KOPT-K1 (cell line): ENCODE measurements at regions not wholly inside any gene's neighbourhood (a gene's known extent, or its start where the extent isn't known, plus 50 kb on each side); places are given as distances from the start of the nearest gene placed in this dataset.

Experiments used
- H3K27ac ChIP-seq: fragments of 200-600 bp; sonication (generic); 2 replicates; pipeline ENCODE4 v1.5.1; 2016; ENCODE audit warnings: antibody characterized with exemption, mild to moderate bottlenecking, low read depth, low read length; ENCODE audit not compliant: poor library complexity, severe bottlenecking
- H3K36me3 ChIP-seq: fragments of 200-600 bp; sonication (generic); 2 replicates; pipeline ENCODE4 v1.5.1; 2017; ENCODE audit warnings: antibody characterized with exemption, mild to moderate bottlenecking, low read length, moderate library complexity; ENCODE audit not compliant: insufficient read depth
- H3K9me3 ChIP-seq: fragments of 200-600 bp; sonication (generic); 2 replicates; pipeline ENCODE4 v1.5.1; 2017; ENCODE audit warnings: antibody characterized with exemption, low read length, mild to moderate bottlenecking; ENCODE audit not compliant: insufficient read depth, poor library complexity, severe bottlenecking

DNA sequence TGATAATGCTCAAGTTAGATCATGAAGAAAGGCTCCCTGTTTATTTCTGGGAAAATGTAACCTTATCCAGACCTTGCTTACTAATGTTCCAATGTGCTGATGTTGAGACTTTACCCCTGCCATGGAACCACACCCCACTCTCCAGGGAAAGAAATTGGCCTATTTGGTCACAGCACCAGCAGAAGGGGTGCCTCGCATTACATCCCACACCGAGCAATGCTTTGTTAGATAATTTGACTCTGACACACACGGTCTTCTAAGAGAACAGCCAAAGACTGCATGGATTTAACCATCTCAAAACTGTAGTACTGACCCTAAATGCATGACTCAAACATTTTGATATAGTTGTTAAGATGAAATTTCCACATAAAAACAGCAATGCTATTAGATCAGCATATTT, 152.1 kb upstream of the CCDC150 start:
- no peaks in the 10 kb centered on the region for H3K9me3 ChIP-seq
- no peak overlapping the region for H3K27ac ChIP-seq
- H3K36me3 ChIP-seq = no peaks in the 10 kb centered on the region

DNA sequence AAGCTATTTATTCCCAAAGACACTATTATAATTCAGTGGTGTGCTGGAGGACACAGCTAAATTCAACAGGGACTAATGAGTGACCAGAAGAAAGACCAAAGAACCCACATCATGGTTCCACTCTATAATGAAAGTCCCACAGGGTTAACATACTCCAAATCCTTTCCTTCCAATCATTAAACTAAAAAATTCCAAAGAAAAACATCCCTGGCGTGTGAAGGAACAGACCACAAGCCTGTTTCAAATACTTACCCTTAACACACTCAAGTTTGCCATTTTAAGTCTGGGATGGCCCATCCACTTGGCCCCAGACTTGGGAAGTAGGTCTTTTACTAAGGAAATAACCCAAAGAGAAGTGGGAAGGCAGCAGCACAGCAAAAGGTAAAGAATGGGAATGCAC, 150.1 kb upstream of the CCDC150 start:
- Histone ChIP-seq H3K27ac (no peak overlapping the region), H3K36me3 (no peaks in the 10 kb centered on the region), H3K9me3 (no peaks in the 10 kb centered on the region)

DNA sequence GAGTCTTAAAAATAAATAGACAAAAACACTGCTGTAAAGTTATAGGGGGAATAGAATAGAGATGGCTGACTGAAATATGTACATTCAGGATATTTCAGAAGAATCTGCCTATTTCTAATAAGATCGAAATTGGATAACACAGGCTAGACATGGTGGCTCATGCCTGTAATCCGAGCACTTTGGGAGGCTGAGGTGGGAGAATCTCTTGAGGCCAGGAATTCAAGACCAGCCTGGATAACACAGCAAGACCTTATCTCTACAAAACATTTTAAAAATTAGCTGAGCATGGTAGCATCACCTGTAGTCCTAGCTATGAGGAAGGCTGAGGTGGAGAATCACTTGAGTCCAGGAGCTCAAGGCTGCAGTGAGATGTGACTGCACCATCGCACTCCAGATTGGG, 146.6 kb upstream of the CCDC150 start:
- peaks cover 4% of the 10 kb centered on the region for H3K9me3 ChIP-seq
- no peak overlapping the region for H3K27ac ChIP-seq
- no peaks in the 10 kb centered on the region for H3K36me3 ChIP-seq

DNA sequence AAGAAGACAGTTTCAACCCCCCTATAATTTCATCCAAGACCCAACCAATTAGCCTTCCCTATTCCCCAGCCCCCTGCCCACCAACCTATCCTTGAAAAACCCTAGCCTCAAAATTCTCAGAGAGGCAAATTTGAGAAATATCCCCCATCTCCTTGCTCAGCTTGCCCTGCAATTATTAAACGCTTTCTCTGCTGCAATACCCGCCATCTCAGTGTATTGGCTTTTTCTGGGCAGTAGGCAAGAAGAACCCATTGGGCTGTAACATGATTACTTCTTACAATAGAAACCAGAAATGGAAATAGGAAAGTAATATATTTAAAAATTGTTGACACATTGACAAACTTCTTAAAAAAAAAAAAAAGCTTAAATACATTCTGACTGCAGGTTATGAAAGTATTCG, 140.6 kb upstream of the CCDC150 start:
- Histone ChIP-seq H3K36me3 (no peaks in the 10 kb centered on the region), H3K27ac (no peak overlapping the region), H3K9me3 (peaks cover 24% of the 10 kb centered on the region)

DNA sequence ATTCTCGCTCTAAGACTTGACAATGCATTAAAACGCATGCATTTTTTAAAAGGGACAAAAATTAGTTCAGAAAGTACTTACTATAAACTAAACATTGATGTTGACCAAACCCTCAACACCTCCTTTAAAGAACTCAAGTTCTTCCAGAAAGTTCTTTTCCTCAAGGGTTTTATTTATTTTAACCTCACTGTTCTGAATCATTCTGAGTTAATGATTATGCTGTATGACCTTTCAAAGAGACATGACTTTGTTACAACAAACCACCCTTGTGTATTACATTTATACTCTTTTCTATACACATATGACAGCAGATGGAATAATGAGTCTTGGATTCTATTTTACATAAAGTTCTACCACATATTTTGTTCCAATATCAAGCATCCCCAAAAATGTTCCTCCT, 139.8 kb upstream of the CCDC150 start:
- Histone ChIP-seq H3K27ac (no peak overlapping the region), H3K9me3 (peaks cover 24% of the 10 kb centered on the region), H3K36me3 (no peaks in the 10 kb centered on the region)

DNA sequence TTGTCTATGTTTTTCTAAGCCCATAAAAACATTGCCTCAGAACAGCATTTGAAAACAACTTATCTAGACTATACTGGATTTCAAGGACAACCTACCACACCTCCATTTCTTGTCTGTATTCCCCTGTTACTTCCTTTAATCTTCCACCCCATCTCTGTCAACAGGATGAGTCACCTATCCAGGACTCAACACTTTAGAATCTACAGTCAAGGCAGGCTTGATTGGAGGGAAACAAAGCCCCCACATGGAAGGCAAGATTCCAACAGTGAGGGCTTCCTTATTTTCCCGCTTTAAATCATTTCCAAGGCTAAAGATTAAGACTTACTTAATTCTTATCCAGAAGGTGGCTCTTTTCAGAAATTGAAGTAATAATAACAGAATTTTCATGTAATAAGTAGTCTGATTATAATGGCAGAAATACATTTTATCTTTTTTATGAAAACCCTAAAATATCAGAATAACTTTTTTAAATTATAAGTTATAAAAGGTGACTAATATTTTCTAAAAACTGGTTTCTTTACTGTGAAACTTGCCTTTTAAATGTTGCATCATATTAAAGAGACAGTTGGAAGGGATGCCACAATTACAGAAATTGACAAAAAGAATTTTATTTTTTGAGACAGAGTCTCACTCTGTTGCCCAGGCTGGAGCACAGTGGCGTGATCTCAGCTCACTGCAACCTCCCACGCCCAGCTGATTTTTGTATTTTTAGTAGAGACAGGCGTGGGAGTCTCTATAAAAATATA, 138.7 kb upstream of the CCDC150 start:
- Histone ChIP-seq H3K36me3 (no peaks in the 10 kb centered on the region), H3K27ac (no peak overlapping the region), H3K9me3 (peaks cover 24% of the 10 kb centered on the region)

DNA sequence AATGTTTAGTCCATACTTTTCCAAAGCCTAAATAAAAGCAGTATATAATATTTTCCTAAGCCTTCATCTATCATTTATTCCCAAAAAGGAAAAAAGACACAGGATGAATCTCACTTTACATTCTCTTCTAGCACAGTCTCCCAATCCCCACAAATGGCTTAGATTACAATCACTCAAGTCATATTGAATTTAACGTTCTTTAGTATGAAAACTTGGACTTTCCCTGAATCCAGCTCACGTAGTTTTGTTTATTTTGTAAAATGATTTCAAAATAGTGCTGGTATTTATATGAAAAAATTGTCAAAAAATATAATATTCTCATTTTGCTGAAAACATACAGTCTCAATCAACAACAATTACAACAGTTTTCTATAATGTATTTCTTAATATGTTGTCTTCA, 137.7 kb upstream of the CCDC150 start:
- Histone ChIP-seq H3K36me3 (no peaks in the 10 kb centered on the region), H3K9me3 (peaks cover 24% of the 10 kb centered on the region), H3K27ac (no peak overlapping the region)

DNA sequence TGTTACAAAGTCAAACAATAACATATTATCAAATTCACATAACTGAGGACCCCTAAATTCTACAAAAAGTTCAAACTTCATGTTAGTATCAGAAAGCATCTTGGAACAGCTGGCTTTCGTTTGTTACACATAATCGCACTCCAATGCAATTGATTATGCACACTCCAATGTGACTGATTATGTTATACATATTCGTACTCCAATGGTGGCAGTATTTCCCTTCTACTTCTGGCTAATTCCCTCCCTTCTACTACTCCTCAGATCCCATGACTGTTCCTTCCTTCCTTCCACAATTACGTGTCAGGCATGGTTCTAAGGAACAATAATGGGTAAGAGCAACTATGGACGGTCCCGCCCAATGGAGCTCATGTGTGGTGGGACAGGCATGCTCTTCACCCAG, 137.1 kb upstream of the CCDC150 start:
- Histone ChIP-seq H3K9me3 (peaks cover 24% of the 10 kb centered on the region), H3K27ac (no peak overlapping the region), H3K36me3 (no peaks in the 10 kb centered on the region)

DNA sequence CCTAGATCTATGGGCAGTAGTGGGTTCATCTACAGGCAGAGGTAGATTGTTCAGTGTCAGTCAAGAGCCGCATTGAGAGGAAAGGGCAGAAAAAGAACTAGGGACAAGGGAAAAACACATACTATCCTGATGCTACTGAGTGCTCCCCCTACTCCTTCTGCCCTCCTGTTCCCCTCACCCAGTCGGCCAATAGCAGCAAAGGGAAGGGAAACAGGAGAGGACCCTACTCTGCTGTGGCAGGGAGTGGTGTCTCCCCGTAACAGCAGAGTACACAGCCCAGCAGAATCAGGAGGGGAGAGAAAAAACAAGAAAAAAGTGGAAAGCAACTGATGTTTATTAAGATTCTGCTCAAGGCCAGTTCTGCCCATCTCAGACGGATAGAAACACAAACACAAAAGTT, 136.1 kb upstream of the CCDC150 start:
- Histone ChIP-seq H3K9me3 (peaks cover 18% of the 10 kb centered on the region), H3K36me3 (no peaks in the 10 kb centered on the region), H3K27ac (no peak overlapping the region)

DNA sequence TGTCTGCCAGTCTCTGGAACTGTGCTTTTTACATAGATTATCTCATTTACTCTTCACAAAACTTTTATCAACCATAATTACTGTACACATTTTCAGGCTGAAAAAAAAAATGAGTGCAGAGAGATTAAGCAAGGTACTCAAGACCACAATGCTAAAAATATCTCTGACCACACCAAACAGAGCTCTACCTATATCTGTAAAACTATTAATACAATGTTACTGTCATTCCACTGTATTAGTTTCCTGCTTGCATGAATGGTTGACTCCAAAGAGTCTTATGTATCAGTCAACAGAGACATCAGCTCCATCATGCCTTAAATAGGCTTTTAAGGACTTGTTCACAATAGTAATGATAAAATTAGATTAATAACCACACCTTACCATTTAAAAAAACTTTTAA, 134.7 kb upstream of the CCDC150 start:
- Histone ChIP-seq H3K27ac (no peak overlapping the region), H3K9me3 (peaks cover 9% of the 10 kb centered on the region), H3K36me3 (no peaks in the 10 kb centered on the region)

DNA sequence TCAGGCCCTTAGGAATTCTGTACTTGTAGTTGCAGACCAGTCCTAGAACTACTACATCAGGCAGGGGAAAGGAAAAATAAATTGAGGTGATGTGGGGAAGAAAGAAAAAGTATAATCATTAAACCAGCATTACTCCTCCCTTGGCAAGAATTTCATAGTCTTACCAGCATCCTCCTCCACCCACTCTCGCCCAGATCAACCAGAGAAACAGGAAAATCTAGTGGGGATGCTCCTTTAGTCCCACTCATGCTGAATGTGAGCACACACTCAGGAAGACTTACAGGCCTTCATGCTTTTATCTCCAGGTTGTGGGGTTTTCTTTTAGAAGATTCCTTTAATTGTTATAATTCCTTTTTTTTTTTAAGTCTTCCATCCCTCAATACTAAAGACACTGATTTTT, 129.3 kb upstream of the CCDC150 start:
- H3K27ac ChIP-seq = no peak overlapping the region
- no peaks in the 10 kb centered on the region for H3K36me3 ChIP-seq
- no peaks in the 10 kb centered on the region for H3K9me3 ChIP-seq

DNA sequence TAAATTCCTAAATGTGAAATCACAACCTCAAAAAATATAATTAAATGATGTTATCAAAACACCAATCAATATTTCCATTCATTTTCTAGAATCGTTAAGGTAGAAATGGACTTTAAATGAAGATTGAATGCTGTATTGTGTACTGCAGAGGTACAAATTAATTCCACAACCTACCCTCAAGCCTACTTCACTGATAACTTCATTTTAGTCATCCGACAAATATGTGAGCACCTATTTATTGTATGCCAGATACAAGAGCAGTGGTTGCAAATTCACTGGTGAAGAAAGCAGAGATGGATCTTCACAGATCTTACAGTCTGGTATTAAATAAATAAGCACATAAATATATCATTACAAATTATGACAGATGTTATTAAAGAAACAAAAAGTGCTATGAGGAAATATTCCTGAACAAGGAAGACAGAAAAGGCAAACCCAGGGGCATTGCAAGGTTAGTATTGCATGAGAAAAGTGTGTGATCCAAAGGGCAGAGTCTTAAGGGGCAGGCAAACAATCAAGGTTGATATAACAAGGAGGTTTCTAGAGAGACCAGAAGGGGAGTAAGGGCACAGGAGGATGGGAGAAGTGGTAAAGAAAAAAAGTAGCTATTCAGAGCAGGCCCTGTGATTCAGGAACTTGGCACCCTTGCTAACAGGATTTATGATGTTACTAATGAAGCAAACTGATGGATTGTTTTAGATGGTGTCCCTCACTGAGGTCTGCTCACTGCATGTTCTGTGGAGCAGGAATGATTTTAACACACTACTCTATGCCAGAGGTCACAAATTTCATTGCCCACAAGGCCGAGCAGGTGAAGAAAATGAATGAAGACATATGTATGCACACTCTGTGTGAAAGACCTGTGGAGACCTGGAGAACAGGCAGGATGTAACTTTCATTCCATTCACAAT, 128.0 kb upstream of the CCDC150 start:
- H3K9me3 ChIP-seq = no peaks in the 10 kb centered on the region
- H3K27ac ChIP-seq = no peak overlapping the region
- H3K36me3 ChIP-seq = no peaks in the 10 kb centered on the region

DNA sequence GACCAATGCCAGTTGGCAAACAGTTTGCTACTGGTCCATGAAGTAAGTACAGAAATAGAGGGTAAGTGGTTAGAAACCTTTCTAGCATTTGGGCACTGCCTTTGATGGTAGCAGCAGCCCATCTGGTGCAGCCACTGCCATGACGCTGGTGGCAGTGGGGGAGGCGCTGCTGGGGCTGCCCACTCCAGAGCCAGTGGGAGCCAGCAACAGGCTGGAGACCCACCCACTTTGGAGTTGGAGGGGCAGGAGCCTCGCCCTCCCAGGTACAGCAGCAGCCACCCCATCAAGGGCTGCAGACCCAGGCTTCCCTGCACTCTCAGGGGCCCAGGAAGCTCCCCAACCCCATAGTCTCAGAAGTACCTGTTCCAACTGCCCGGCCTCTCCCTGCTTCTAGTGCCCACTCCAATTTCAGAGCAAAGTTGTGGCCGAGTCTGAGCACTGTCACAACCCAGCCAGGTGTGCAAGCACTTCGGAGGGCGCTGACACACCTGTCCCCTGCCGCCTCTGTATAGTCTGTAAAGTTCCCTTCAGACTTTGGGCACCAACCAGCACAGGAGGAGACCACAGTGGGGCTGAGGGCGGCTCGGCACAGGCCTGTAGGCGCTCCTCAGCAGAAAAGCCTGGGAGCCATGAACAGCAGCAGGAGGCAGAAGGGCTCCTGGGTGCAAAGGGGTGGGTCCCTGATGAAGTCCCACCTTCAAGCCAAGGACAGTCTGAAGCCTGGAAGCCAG, 125.6 kb upstream of the CCDC150 start:
- Histone ChIP-seq H3K36me3 (no peaks in the 10 kb centered on the region), H3K9me3 (no peaks in the 10 kb centered on the region), H3K27ac (no peak overlapping the region)

DNA sequence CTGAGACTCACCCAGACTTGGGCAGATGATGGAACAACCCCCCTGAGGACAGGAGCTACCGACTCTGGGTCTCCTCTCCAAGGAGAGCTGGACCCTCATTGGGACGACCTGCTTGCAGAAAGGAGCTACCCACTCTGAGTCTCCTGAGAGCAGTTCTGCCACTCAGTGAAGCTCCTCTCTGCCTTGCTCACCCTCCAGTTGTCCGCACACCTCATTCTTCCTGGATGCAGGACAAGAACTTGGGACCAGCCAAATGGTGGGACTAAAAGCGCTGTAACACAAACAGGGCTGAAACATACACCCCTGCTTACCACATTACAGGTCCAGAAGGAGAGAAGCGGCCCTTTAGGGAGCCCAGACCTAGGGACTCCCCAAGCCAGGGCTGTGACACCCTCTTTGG, 124.9 kb upstream of the CCDC150 start:
- Histone ChIP-seq H3K9me3 (no peaks in the 10 kb centered on the region), H3K27ac (no peak overlapping the region), H3K36me3 (no peaks in the 10 kb centered on the region)

DNA sequence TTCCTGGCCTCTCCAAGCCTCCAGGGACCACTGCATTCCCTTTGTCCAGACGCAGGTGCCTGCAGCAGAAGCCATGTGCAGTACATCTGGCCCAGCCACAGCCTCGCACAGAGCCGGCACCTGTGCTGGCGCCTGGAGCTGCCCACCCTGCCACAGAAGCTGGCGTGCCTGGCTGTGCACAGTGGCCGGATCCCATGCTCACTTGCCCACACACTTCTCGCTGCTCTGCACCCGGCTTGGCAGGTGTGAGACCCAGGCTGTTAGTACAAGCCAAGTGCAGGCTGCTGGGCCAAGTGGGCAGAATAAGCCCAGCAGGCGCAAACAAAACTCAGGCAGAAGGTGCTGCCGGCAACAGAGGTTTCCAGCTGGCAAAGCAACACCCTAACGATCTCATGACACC, 124.5 kb upstream of the CCDC150 start:
- Histone ChIP-seq H3K27ac (no peak overlapping the region), H3K9me3 (no peaks in the 10 kb centered on the region), H3K36me3 (no peaks in the 10 kb centered on the region)
